Epithelial cell of proximal tubule (primary cell): ENCODE measurements at regions not wholly inside any gene's neighbourhood (a gene's known extent, or its start where the extent isn't known, plus 50 kb on each side); places are given as distances from the start of the nearest gene placed in this dataset.

Experiments
- DNase-seq: peaks from one replicate; pipeline ENCODE4 v3.0.0-alpha.2; 2011; ENCODE audit warnings: low read depth
- H3K4me3 ChIP-seq: 2 replicates; pipeline ENCODE4 v1.5.1; 2011; ENCODE audit warnings: low read depth, mild to moderate bottlenecking, low read length
- CTCF ChIP-seq: conservative IDR thresholded peaks from 2 replicates; pipeline ENCODE4 v1.5.1; 2012; ENCODE audit warnings: low read depth, mild to moderate bottlenecking, low read length

DNA sequence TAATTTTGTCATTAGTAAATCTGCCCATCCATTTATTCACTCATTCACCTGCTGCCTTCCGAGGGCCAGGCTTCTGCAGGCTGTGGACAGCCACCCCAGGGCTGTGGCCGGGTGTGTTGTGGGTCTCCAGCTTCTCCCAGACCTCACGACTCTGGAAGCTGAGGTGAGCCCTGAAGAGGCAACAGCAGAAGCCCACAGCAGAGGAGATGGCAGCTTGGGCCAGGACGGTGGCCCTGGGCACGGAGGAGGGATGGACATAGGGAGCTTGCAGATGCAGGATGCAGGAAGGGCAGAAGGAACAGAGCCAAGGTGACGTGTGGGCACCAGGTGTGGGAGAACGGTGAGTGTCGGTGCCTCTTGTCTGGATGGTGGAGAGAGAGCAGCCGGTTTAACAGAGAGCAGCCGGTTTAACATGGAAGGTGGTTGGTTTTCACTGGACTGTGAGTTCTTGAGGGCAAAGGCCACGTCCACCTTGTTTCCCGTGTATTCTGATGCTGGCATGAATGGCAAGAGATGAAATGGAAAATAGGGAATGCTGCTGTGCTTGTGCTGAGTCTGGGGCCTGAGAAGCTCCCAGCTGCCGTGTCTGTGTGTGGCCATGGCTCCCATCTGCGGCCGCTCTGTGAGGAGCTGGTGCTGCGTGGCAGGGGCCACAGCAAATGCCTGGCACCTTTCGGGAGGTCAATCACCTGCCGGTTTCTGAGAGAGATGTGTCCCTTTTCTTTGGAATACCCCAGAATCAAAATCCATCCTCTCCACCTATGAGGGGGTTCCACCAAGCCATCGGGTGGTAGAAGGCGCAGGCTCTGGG lies 669.9 kb downstream of the BRD1 start:
- H3K4me3 ChIP-seq: no peak overlapping the region
- no peak for TF ChIP-seq CTCF
- no peak for DNase-seq

DNA sequence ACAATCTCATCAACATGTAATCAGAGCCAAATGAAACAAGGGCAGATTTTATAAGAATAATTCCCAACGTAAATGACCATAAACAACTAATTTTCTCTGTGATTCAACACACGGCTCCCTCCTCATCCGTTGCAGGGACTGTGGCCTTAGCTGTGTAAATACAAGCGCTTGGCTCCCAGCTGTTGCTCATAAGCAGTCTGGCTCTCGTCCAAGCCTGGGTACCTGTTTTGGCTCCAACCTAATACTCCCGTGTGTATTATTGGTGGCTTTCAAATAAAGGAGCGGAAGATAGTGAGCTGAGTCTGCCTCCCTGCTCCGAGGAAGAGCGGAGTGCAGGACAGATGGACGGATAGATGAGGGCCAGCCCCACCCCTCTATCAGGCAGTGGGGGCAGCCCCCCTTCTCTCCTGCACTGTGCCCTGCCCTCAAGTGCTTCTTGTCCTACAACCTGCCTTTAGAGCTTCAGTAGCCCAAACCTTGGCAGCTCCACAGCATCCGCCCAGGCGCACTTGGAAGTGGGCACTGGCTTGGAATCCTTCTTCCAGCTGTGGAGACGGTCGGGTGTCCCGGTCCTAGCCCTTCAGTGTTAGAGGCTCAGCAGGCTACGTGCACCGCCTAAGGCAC lies 670.9 kb downstream of the BRD1 start:
- DNase-seq: no peak
- no peak for TF ChIP-seq CTCF
- H3K4me3 ChIP-seq: no peak overlapping the region

- H3K4me3 ChIP-seq: no peak overlapping the region
- TF ChIP-seq CTCF: no peak
- DNase-seq: no peak
Observed at GRCh38 chr22:49155770-49156580, 671.7 kb downstream of the BRD1 start.

DNA sequence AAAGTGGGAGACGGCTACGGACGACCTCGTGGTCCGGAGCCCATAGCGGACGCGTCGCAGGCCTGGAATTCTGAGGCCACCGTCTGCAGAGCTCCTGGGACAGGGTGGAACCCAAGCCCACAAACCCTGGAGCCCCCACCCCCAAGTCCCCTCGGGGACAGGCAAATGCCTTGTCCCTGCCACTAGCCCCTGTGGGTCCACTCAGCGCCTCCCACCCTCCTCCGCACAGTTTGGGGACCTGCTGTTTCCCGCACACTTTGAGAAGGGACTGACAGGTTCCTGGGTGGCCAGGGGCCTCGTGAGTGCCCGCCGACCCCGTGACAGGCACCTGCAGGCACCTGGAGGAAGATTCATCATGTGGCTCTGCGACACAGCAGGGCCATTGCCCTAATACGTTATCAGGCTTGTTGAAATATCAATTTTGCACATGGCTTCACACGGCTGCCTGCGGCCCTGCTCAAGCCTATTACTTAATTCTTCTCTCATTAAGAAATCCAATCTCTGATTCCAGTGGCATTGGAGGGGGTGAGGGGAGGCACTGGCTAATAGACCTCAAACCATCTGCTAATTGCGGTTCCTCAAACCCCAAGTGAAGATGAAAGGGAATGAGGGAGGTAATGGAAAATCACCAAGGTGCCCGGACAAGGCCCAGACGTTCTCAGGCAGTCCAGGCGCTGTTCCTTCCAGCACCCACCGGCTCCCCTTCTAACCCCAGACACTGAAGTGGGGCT lies 672.5 kb downstream of the BRD1 start:
- no peak for DNase-seq
- TF ChIP-seq CTCF: no peak
- no peak overlapping the region for H3K4me3 ChIP-seq

DNA sequence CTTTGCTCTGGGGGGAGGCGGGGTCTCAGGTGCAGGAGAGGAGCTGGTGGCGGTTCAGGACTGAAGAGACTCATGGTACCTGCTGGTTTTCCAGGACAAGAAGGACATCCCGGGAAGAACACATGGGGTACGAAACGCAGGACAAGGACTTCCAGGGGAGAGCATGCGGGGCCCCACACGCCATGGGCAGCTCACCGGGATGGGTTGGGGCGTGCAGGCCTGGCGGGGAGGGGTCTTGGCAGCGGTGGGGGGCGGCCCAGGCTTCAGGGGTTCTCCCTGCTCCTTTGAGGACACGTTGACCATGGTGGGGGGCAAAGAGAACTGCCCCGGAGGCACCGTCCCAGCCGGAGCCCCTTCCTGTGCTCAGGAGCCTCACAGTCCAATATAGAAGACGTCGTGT lies 673.2 kb downstream of the BRD1 start:
- no peak overlapping the region for H3K4me3 ChIP-seq
- DNase-seq: no peak
- TF ChIP-seq CTCF: no peak

- DNase-seq: no peak
- no peak overlapping the region for H3K4me3 ChIP-seq
- TF ChIP-seq CTCF: no peak
Observed at GRCh38 chr22:49153921-49154320, 673.8 kb downstream of the BRD1 start.
